ENCODE measurements at regions not wholly inside any gene's neighbourhood (a gene's known extent, or its start where the extent isn't known, plus 50 kb on each side); places are given as distances from the start of the nearest gene placed in this dataset.

GRCh38 chr4:140806163-140806562, 50.0 kb upstream of the TBC1D9 start:
- TF ChIP-seq EP300 (IDR thresholded peaks at IDR 0.05) (no peak), POLR2AphosphoS5 (IDR thresholded peaks at IDR 0.05) (no peak), POLR2A (IDR thresholded peaks at IDR 0.05) (no peak)
